GM18520 (cell line): ENCODE measurements at regions not wholly inside any gene's neighbourhood (a gene's known extent, or its start where the extent isn't known, plus 50 kb on each side); places are given as distances from the start of the nearest gene placed in this dataset.

Source experiments
- ATAC-seq: cut with Tn5 transposase; IDR thresholded peaks from one replicate; pipeline ENCODE4 v1.9.1; 2021; ENCODE audit not compliant: unreplicated experiment

DNA sequence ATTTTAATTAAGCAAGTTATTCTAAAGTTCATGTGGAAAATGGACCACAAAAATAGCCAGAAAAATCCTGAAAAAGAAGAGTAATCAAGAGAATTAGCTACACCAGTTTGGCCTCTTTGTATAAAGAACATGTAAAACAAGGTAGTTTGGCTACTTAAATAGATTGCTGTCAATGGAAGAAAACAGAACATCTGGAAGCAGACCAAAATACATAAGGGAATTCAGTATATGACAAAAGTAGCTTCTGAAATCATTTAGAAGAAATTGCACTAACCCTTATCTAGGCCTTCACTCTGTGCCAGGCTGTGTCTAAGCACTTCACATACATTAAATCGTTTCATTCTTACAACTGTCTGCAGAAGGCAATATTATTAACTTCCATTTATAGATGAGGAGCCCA lies 156.6 kb downstream of the PRDM6 start:
- no peak for ATAC-seq

DNA sequence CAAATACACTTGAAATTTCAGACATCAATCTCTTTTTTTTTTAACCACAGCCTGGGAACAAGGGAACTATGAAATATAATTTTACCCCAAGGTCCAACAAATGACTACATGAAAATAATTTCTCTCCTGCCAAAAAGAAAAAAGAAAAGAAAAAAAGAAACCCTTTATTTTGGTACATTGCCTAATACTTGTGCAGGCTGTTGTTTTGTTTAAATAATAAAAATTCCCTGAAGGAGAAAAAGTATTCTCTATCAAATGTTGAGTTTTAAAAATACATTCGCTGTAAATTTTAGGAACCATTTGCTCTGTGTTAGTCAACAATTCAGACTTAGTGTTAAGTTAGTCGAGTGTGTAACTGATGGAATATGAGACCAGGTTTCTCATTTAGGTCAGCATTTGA lies 155.4 kb downstream of the PRDM6 start:
- no peak for ATAC-seq
